PFSK-1 (cell line): ENCODE measurements at regions not wholly inside any gene's neighbourhood (a gene's known extent, or its start where the extent isn't known, plus 50 kb on each side); places are given as distances from the start of the nearest gene placed in this dataset.

Experiments used
- FOXP2 ChIP-seq: optimal IDR thresholded peaks from 2 replicates; pipeline ENCODE3; 2011; ENCODE audit warnings: borderline replicate concordance, control low read depth, inconsistent platforms; ENCODE audit not compliant: insufficient read depth; ENCODE audit errors: extremely low read length, extremely low read depth
- POLR2AphosphoS5 ChIP-seq: IDR thresholded peaks from 2 replicates; pipeline ENCODE4 v1.6.1; 2012; ENCODE audit warnings: low read depth, mild to moderate bottlenecking, control low read depth, low read length, moderate library complexity
- REST ChIP-seq, 2 experiments: IDR thresholded peaks; 2 replicates each; pipeline versions ENCODE4 v1.6.1 to v1.8.0; 2011 to 2012; ENCODE audit warnings: low read depth in 2 of 2, low read length in 2 of 2, control low read depth in 1 of 2, inconsistent platforms in 1 of 2, mild to moderate bottlenecking in 1 of 2, moderate library complexity in 1 of 2; ENCODE audit not compliant: insufficient read depth in 1 of 2
- SIN3A ChIP-seq: IDR thresholded peaks from 2 replicates; pipeline ENCODE4 v1.6.1; 2012; ENCODE audit warnings: mild to moderate bottlenecking, low read length, moderate library complexity, borderline replicate concordance; ENCODE audit not compliant: insufficient read depth
- TAF1 ChIP-seq: IDR thresholded peaks from 2 replicates; pipeline ENCODE4 v1.6.1; 2012; ENCODE audit warnings: low read length, control low read depth, borderline replicate concordance; ENCODE audit not compliant: insufficient read depth

GRCh38 chr3:158936530-158937113 lies 134.8 kb downstream of the MFSD1 start:
- TF ChIP-seq SIN3A, result no peak
- TF ChIP-seq FOXP2, result no peak
- no peak for TF ChIP-seq TAF1
- TF ChIP-seq POLR2AphosphoS5, result no peak
- TF ChIP-seq REST (IDR thresholded peaks at IDR 0.05; ENCODE audit: insufficient read depth in 1 of 2, low read depth in 2 of 2, low read length in 2 of 2), result no peak

GRCh38 chr3:158950178-158950901 lies 148.5 kb downstream of the MFSD1 start:
- no peak for TF ChIP-seq POLR2AphosphoS5
- TF ChIP-seq SIN3A, result no peak
- no peak for TF ChIP-seq FOXP2
- no peak for TF ChIP-seq REST (IDR thresholded peaks at IDR 0.05; ENCODE audit: insufficient read depth in 1 of 2, low read depth in 2 of 2, low read length in 2 of 2)
- TF ChIP-seq TAF1, result no peak

- no peak for TF ChIP-seq FOXP2
- no peak for TF ChIP-seq TAF1
- no peak for TF ChIP-seq REST (IDR thresholded peaks at IDR 0.05; ENCODE audit: insufficient read depth in 1 of 2, low read depth in 2 of 2, low read length in 2 of 2)
- no peak for TF ChIP-seq SIN3A
- no peak for TF ChIP-seq POLR2AphosphoS5
These were observed 151.3 kb downstream of the MFSD1 start for GRCh38 chr3:158953131-158953530.

GRCh38 chr3:158954420-158954819 lies 152.6 kb downstream of the MFSD1 start:
- TF ChIP-seq SIN3A, result no peak
- no peak for TF ChIP-seq TAF1
- no peak for TF ChIP-seq FOXP2
- no peak for TF ChIP-seq REST (IDR thresholded peaks at IDR 0.05; ENCODE audit: insufficient read depth in 1 of 2, low read depth in 2 of 2, low read length in 2 of 2)
- no peak for TF ChIP-seq POLR2AphosphoS5
